RPMI8226 (cell line): ENCODE measurements at regions not wholly inside any gene's neighbourhood (a gene's known extent, or its start where the extent isn't known, plus 50 kb on each side); places are given as distances from the start of the nearest gene placed in this dataset.

ENCODE experiments used
- DNase-seq: peaks from one replicate; pipeline ENCODE4 v3.0.0-alpha.2; 2015

GRCh38 chr15:87805117-87805820 lies 451.3 kb downstream of the NTRK3 start:
- DNase-seq, result no peak

- DNase-seq, result no peak
These were observed 452.1 kb downstream of the NTRK3 start for GRCh38 chr15:87804451-87804850.

GRCh38 chr15:87799838-87800237 lies 456.7 kb downstream of the NTRK3 start:
- no peak for DNase-seq

GRCh38 chr15:87799428-87799827 lies 457.1 kb downstream of the NTRK3 start:
- no peak for DNase-seq

- DNase-seq, result no peak
These were observed 462.8 kb downstream of the NTRK3 start for GRCh38 chr15:87793725-87794124.

- no peak for DNase-seq
These were observed 464.1 kb downstream of the NTRK3 start for GRCh38 chr15:87792250-87793040.

- DNase-seq, result peak; percentile 70
These were observed 474.4 kb downstream of the NTRK3 start for GRCh38 chr15:87781959-87782625.

GRCh38 chr15:87779746-87780145 lies 476.8 kb downstream of the NTRK3 start:
- DNase-seq, result no peak

GRCh38 chr15:87778358-87778757 lies 478.2 kb downstream of the NTRK3 start:
- no peak for DNase-seq

GRCh38 chr15:87777054-87777561 lies 479.4 kb downstream of the NTRK3 start:
- DNase-seq, result peak; percentile 81

GRCh38 chr15:87767516-87767915 lies 489.0 kb downstream of the NTRK3 start:
- DNase-seq, result no peak

GRCh38 chr15:87764461-87765240 lies 491.9 kb downstream of the NTRK3 start:
- no peak for DNase-seq

GRCh38 chr15:87763837-87764236 lies 492.7 kb downstream of the NTRK3 start:
- no peak for DNase-seq

GRCh38 chr15:87761736-87762509 lies 494.6 kb downstream of the NTRK3 start:
- DNase-seq, result peak; percentile 83

GRCh38 chr15:87760547-87761314 lies 495.8 kb downstream of the NTRK3 start:
- DNase-seq, result no peak

- no peak for DNase-seq
These were observed 497.6 kb downstream of the NTRK3 start for GRCh38 chr15:87758794-87759418.

- no peak for DNase-seq
These were observed 499.5 kb downstream of the NTRK3 start for GRCh38 chr15:87757084-87757483.

GRCh38 chr15:87756072-87756471 lies 500.5 kb downstream of the NTRK3 start:
- no peak for DNase-seq

GRCh38 chr15:87755226-87755625 lies 501.3 kb downstream of the NTRK3 start:
- DNase-seq, result peak; percentile 91

GRCh38 chr15:87753539-87753938 lies 503.0 kb downstream of the NTRK3 start:
- peak; percentile 30 for DNase-seq
